ENCODE measurements at regions not wholly inside any gene's neighbourhood (a gene's known extent, or its start where the extent isn't known, plus 50 kb on each side); places are given as distances from the start of the nearest gene placed in this dataset.

GRCh38 chr9:14498824-14499223 lies 184.9 kb upstream of the NFIB start:
- no peak for TF ChIP-seq CEBPB (IDR thresholded peaks at IDR 0.05)
- no peak for TF ChIP-seq REST (IDR thresholded peaks at IDR 0.05; ENCODE audit: low read depth)
- no peak for TF ChIP-seq USF1 (IDR thresholded peaks at IDR 0.05)
- no peak for TF ChIP-seq RAD21 (IDR thresholded peaks at IDR 0.05; ENCODE audit: low read depth)
- no peak for TF ChIP-seq CREB1 (IDR thresholded peaks at IDR 0.05; ENCODE audit: low read depth)
- TF ChIP-seq TEAD4 (IDR thresholded peaks at IDR 0.05) = no peak
- no peak for TF ChIP-seq EP300 (IDR thresholded peaks at IDR 0.05; ENCODE audit: borderline replicate concordance)
